ENCODE measurements at regions not wholly inside any gene's neighbourhood (a gene's known extent, or its start where the extent isn't known, plus 50 kb on each side); places are given as distances from the start of the nearest gene placed in this dataset.
"Not testable (repeated sequence)": the region's sequence is repeated elsewhere in the genome, so short reads cannot be mapped to it uniquely, and the experiment has no call there.

DNA sequence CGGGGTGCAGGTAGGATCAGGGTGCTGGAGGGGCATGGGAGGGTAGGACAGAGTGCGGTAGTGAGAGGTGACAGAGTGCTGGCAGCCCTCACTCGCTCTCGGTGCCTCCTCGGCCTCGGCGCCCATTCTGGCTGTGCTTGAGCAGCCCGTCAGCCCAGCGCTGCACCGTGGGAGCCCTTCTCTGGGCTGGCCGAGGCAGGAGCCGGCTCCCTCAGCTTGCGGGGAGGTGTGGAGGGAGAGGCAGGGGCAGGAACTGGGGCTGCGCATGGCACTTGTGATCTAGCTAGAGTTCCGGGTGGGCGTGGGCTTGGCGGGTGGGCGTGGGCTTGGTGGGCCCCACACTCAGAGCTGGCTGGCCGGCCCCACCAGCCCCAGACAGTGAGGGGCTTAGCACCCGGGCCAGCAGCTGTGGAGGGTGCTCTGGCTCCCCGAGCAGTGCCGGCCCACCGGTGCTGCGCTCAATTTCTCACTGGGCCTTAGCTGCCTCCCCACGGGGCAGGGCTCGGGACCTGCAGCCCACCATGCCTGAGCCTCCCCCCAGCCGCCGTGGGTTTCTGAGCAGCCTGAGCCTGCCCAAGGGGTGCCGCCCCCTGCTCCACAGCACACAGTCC, 112.8 kb upstream of the DUSP22 start:
- TF ChIP-seq, protein P1, sequence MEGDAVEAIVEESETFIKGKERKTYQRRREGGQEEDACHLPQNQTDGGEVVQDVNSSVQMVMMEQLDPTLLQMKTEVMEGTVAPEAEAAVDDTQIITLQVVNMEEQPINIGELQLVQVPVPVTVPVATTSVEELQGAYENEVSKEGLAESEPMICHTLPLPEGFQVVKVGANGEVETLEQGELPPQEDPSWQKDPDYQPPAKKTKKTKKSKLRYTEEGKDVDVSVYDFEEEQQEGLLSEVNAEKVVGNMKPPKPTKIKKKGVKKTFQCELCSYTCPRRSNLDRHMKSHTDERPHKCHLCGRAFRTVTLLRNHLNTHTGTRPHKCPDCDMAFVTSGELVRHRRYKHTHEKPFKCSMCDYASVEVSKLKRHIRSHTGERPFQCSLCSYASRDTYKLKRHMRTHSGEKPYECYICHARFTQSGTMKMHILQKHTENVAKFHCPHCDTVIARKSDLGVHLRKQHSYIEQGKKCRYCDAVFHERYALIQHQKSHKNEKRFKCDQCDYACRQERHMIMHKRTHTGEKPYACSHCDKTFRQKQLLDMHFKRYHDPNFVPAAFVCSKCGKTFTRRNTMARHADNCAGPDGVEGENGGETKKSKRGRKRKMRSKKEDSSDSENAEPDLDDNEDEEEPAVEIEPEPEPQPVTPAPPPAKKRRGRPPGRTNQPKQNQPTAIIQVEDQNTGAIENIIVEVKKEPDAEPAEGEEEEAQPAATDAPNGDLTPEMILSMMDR (IDR thresholded peaks at IDR 0.05; ENCODE audit: low read depth, low read length), result no peak

DNA sequence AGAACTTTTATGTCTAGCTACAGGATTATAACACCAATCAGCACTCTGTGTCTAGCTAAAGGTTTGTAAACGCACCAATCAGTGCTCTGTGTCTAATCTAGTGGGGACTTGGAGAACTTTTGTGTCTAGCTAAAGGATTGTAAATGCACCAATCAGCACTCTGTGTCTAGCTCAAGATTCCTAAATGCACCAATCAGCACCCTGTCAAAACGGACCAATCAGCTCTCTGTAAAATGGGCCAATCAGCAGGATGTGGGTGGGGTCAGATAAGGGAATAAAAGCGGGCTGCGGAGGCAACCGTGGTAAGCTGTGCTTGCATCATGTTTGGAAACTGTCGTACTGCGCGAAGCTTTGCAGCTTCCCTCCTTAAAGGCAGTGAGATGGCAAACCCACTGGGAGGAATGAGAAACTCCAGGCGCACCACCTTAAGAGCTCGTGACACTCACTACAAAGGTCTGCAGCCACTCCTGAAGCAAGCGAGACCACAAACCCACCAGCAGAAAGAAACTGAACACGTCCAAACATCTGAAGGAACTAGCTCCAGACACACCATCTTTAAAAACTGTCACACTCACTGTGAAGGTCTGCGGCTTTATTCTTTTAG, 112.1 kb upstream of the DUSP22 start:
- DNase-seq (ENCODE audit: extremely low read depth, low read depth), result not testable (repeated sequence)

More for the DNA sequence above, 112.8 kb upstream of the DUSP22 start:
- DNase-seq (ENCODE audit: extremely low read depth, low read depth), result no peak

DNA sequence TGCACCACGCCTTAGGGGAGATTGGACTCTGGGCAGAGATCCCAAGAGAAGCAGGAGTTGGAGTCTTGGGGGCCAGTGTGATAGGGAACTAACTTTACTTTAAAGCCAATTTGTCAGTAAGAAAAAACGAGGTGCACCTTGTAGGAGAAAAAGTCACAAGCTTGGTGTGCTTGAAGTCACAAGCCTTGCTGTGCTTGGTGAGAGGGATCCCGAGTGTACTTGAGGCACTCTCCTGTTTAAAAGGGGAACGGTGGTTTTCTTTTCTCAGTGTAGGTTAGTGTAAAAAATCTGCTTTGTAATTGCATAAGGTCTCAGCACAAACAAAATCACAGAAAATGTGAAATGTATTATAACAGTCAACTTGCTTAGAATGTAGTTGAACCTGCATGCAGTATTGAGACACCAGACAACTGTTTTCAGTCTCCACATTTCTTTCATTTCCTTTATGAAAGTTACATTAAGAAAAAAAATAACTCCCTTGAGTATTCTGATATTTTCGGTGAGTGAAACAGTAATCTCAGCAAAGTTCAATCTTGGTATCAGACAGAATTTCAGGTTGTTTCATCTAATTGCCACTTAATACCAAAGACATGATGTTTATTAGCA, 111.1 kb upstream of the DUSP22 start:
- DNase-seq (ENCODE audit: extremely low read depth, low read depth), result no peak
- TF ChIP-seq, protein P1 (IDR thresholded peaks at IDR 0.05; ENCODE audit: low read depth, low read length), result no peak

DNA sequence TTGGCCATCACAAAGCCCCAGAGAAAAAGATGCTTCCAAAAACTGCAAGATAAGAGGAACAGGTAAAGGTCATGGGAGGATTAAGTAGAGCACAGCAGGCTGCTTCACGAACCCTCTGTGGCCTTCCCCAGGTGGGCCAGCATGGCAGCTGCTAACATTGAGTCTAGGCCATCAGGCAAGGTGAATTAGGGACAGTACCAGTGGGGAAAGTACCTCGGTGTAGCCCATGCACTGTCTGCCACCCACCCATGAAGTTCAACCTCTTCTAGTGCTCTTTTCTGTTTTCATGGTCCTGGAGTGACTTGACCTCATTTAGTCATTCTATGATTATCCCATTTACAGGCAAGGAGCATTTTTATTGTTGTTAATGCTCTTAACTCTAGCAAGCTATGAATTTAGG, 108.6 kb upstream of the DUSP22 start:
- TF ChIP-seq, protein P1 (IDR thresholded peaks at IDR 0.05; ENCODE audit: low read depth, low read length), result no peak
- DNase-seq (ENCODE audit: extremely low read depth, low read depth), result no peak

DNA sequence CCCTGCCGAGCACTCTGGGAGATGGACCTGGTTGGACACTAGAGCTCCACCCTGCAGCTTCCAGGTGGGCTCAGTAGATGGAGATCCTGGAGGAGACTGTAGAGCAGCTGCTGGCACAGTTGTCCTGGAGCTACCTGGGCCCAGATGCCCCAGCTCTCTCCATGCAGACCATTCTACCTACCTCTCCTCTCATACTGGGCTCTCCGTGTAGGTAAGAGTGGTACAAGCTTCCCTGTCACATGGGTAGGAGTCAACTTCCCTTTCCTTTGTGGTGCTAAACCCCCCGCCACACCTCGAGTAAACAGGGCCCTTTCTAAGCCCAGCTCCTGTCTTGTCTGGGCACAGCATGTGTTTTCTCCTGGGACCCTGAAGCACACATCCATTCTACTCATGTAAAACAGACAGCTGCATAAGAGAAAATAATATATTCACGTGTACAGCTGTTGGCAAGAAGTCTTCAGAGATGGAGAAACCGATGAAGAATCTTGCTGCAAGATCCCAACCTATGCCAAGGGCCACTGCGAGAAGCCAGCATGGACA, 108.1 kb upstream of the DUSP22 start:
- no peak for DNase-seq (ENCODE audit: extremely low read depth, low read depth)
- TF ChIP-seq, protein P1 (IDR thresholded peaks at IDR 0.05; ENCODE audit: low read depth, low read length), result no peak

DNA sequence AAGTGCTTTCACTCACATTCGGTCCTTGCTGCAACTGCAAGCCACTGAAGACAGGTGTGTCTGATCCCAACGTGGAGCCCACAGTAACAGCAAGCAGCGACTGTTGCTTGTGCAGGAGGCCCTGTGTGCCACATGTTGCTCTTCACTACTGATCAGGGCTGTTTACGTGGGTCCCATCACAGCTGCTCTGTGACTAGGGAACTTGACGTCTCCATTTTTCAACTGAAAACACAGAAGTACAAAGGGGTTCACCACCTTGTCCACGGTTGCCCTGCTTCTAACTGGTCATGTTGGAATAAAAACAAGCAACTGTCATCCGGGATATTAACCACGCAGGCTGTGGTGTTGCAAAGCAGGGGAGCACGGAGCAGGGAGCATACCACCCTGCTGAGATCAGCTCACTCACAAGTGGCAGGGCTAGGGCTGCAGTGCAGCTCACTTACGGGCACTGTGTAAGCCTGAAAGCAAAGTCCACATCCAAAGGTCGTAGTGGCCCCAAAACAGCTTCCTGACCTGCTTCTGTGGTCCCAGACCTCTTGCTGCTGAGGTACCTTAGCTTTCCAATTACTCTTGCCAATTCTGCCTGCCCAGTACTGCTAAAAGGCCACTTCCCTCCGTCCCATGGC, 105.8 kb upstream of the DUSP22 start:
- no peak for DNase-seq (ENCODE audit: extremely low read depth, low read depth)
- TF ChIP-seq, protein P1 (IDR thresholded peaks at IDR 0.05; ENCODE audit: low read depth, low read length), result no peak

DNA sequence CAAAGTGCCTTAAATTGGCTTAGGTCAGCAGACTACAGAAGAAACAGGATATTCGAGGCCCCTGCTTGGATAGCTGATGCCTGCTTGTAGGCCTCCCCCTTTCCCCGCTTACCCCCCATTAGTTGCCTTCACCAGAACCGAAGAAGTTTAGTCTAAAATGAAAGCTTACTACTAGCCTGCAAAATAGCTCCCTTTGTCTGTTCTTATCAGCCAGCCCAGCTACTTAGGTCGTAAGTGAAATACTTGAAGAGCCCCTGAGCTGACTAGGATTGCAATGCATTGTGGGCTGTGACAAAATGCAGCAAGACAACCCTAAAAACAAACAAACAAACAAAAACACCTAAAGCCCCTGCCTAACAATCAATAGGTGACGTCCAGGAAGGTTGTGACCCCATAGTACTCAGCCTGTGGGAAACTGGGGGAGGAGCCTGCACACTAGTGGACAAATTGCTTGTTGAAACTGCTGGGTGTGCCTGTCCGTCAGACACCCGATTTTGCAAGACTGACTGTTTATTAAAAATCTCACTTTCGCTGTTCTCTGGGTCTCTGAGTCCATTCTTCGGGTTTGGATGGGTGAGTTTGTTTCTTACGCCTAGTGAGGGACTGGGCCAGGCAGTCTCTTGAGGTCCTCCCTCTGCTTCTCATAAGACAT, 105.0 kb upstream of the DUSP22 start:
- TF ChIP-seq, protein P1 (IDR thresholded peaks at IDR 0.05; ENCODE audit: low read depth, low read length), result no peak

More for the DNA sequence above, 105.0 kb upstream of the DUSP22 start:
- no peak for DNase-seq (ENCODE audit: extremely low read depth, low read depth)
